ENCODE measurements at regions not wholly inside any gene's neighbourhood (a gene's known extent, or its start where the extent isn't known, plus 50 kb on each side); places are given as distances from the start of the nearest gene placed in this dataset.
"Not testable (repeated sequence)": the region's sequence is repeated elsewhere in the genome, so short reads cannot be mapped to it uniquely, and the experiment has no call there.

DNA sequence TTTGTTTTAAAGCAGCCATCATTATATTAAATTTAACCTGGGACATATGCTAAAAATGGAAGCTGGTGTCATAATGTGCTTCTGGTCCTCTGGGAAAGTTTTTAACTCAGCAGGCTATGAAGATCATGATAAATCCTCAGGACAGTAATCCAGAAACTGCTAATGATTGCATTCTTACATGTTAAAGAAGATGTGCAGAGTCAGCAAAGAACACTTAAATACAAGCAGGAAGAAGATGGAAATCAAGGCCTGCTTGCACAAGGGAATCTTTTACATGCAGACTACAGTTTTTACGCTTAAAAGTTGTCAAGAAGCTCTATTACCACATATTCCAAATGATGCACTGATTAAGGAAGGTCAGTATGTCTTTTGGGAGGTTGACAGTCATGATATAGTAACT is 246.0 kb upstream of the PTPRD start:
- TF ChIP-seq, protein P1, sequence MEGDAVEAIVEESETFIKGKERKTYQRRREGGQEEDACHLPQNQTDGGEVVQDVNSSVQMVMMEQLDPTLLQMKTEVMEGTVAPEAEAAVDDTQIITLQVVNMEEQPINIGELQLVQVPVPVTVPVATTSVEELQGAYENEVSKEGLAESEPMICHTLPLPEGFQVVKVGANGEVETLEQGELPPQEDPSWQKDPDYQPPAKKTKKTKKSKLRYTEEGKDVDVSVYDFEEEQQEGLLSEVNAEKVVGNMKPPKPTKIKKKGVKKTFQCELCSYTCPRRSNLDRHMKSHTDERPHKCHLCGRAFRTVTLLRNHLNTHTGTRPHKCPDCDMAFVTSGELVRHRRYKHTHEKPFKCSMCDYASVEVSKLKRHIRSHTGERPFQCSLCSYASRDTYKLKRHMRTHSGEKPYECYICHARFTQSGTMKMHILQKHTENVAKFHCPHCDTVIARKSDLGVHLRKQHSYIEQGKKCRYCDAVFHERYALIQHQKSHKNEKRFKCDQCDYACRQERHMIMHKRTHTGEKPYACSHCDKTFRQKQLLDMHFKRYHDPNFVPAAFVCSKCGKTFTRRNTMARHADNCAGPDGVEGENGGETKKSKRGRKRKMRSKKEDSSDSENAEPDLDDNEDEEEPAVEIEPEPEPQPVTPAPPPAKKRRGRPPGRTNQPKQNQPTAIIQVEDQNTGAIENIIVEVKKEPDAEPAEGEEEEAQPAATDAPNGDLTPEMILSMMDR (conservative IDR thresholded peaks at IDR 0.05; ENCODE audit: low read length) = no peak
- no peak overlapping the region for H3K4me3 ChIP-seq (ENCODE audit: low read length)
- no peak for DNase-seq (ENCODE audit: low read depth)

DNA sequence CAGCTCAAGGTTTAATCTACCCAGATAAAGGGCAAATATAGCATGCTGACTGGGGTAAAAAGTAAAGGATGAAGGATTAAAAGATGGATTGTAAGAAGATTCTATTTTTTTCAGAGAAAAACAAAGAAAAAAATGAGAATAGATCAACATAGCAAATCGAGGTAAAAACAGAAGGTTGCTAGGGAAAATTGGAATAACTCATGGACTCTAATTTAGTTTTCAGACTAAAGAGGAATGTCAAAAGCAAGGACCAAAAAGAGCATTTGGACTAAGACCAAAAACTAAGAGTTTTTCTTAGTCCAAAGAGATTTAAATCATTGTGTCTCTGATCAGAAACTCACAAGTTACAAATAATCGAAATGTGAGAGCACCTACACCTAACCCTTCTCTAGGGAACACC is 250.7 kb upstream of the PTPRD start:
- TF ChIP-seq, protein P1 (conservative IDR thresholded peaks at IDR 0.05; ENCODE audit: low read length) = no peak

GRCh38 chr9:10867194-10867593 is 254.4 kb upstream of the PTPRD start:
- no peak overlapping the region for H3K4me3 ChIP-seq (ENCODE audit: low read length)
- DNase-seq (ENCODE audit: low read depth) = no peak
- TF ChIP-seq, protein P1 (conservative IDR thresholded peaks at IDR 0.05; ENCODE audit: low read length) = no peak

More for the DNA sequence above, 250.7 kb upstream of the PTPRD start:
- no peak for DNase-seq (ENCODE audit: low read depth)
- H3K4me3 ChIP-seq (ENCODE audit: low read length) = no peak overlapping the region

GRCh38 chr9:10869687-10870086 is 256.9 kb upstream of the PTPRD start:
- DNase-seq (ENCODE audit: low read depth) = no peak
- no peak overlapping the region for H3K4me3 ChIP-seq (ENCODE audit: low read length)
- TF ChIP-seq, protein P1 (conservative IDR thresholded peaks at IDR 0.05; ENCODE audit: low read length) = no peak

- TF ChIP-seq, protein P1 (conservative IDR thresholded peaks at IDR 0.05; ENCODE audit: low read length) = no peak
- DNase-seq (ENCODE audit: low read depth) = no peak
Measured at GRCh38 chr9:10873999-10874398, 261.2 kb upstream of the PTPRD start.

GRCh38 chr9:10875752-10876151 is 262.9 kb upstream of the PTPRD start:
- no peak for DNase-seq (ENCODE audit: low read depth)
- TF ChIP-seq, protein P1 (conservative IDR thresholded peaks at IDR 0.05; ENCODE audit: low read length) = no peak
- no peak overlapping the region for H3K4me3 ChIP-seq (ENCODE audit: low read length)

More at GRCh38 chr9:10873999-10874398, 261.2 kb upstream of the PTPRD start:
- no peak overlapping the region for H3K4me3 ChIP-seq (ENCODE audit: low read length)

DNA sequence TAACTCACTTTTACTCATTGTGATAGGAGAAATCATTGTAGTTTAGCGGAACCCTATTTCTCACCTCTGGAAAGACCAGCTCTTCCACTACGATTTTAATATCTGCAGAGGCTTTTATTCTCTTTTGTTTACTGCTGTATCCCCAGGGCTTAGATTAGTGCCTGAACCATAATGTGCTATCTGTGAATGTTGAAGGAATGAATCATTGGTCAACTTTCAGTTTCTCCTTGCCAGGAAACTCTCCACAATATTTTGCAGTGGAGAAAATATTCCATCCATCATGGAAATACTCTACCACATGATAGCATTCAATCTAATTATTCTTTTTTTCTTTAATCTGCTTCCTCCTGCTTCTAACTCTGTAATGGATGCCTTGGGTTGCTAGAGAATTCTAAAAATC is 263.5 kb upstream of the PTPRD start:
- TF ChIP-seq, protein P1 (conservative IDR thresholded peaks at IDR 0.05; ENCODE audit: low read length) = no peak
- no peak for DNase-seq (ENCODE audit: low read depth)
- no peak overlapping the region for H3K4me3 ChIP-seq (ENCODE audit: low read length)

GRCh38 chr9:10890266-10890665 is 277.5 kb upstream of the PTPRD start:
- not testable (repeated sequence) for H3K4me3 ChIP-seq (ENCODE audit: low read length); DNase-seq (ENCODE audit: low read depth)
